ENCODE measurements at regions not wholly inside any gene's neighbourhood (a gene's known extent, or its start where the extent isn't known, plus 50 kb on each side); places are given as distances from the start of the nearest gene placed in this dataset.

DNA sequence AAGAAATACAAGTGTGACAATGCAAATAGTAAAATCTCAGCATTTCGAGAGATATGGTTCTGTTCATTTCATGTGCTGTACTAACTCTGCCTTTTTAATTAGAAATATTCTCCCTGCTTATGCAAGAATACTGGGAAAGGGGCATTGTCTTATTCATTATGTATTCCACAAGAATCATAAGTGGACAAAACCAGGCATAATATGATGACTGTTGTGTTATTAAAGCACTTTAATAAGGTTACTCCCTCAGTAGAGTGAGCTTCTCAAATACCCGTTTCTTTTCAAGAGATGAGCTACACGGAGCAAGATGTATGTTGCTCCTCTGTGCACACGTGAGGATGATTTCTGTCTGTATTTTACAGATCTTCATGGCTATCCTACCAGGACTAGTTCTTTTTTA lies 638.7 kb upstream of the FANCL start:
- TF ChIP-seq POLR2AphosphoS5 (IDR thresholded peaks at IDR 0.05; ENCODE audit: low read depth): no peak
- TF ChIP-seq, protein P1, sequence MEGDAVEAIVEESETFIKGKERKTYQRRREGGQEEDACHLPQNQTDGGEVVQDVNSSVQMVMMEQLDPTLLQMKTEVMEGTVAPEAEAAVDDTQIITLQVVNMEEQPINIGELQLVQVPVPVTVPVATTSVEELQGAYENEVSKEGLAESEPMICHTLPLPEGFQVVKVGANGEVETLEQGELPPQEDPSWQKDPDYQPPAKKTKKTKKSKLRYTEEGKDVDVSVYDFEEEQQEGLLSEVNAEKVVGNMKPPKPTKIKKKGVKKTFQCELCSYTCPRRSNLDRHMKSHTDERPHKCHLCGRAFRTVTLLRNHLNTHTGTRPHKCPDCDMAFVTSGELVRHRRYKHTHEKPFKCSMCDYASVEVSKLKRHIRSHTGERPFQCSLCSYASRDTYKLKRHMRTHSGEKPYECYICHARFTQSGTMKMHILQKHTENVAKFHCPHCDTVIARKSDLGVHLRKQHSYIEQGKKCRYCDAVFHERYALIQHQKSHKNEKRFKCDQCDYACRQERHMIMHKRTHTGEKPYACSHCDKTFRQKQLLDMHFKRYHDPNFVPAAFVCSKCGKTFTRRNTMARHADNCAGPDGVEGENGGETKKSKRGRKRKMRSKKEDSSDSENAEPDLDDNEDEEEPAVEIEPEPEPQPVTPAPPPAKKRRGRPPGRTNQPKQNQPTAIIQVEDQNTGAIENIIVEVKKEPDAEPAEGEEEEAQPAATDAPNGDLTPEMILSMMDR (IDR thresholded peaks at IDR 0.05; ENCODE audit: insufficient read depth, low read length): no peak
- TF ChIP-seq GABPA (IDR thresholded peaks at IDR 0.05; ENCODE audit: low read depth): no peak
- no peak for TF ChIP-seq REST (IDR thresholded peaks at IDR 0.05; ENCODE audit: insufficient replicate concordance, low read depth)
- no peak for TF ChIP-seq SPI1 (IDR thresholded peaks at IDR 0.05; ENCODE audit: borderline replicate concordance, low read depth)

All from HL-60 (cell line).